ENCODE measurements at regions not wholly inside any gene's neighbourhood (a gene's known extent, or its start where the extent isn't known, plus 50 kb on each side); places are given as distances from the start of the nearest gene placed in this dataset.

DNA sequence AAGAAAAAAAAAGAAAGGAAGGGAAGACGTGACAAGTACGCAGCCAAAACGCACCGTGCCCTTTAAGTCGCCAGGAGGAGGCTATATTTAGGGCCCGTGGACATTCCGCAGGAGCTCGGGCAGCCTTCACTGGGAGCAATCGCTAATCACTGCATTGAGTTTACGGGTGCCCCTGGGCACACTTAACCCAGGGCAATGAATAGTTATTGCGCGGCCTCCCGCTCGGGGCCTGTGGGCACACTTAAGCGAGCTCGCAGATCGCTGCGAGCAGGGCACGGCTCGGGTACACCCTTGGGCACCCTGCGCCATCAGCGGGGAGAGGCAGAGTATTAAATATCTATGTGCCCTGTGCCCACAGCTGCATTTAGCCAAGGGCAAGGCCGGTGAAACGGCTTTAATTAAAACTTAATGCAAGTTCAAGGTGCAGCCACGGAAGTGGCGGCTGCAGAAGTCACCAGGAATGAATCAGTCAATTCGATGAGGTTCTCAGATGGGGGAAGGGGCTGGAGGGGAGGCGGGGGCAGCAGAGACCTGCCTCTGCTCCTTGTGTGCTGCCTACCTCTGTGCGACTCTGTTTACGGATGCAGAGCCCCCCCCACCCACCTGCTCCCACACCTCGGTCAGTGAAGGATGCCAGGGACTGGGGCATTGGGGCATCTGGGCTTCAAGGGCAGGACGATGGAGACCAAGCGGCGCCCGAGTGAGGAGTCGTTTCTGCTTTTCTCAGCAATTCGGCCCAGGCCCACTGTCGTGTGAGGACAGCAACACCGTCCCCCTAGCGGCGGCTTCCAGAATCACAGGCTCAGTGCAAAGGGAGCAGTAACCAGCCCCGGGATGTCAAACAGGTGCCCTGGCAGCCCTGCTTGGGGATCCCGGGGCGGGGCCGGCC is 51.8 kb upstream of the TARDBP start:
- H2AFZ ChIP-seq (ENCODE audit: low read depth): no peak overlapping the region
- no peak overlapping the region for H3K4me3 ChIP-seq (IDR thresholded peaks at IDR 0.05; ENCODE audit: insufficient read depth, low read depth, low read length)
- TF ChIP-seq, protein P1, sequence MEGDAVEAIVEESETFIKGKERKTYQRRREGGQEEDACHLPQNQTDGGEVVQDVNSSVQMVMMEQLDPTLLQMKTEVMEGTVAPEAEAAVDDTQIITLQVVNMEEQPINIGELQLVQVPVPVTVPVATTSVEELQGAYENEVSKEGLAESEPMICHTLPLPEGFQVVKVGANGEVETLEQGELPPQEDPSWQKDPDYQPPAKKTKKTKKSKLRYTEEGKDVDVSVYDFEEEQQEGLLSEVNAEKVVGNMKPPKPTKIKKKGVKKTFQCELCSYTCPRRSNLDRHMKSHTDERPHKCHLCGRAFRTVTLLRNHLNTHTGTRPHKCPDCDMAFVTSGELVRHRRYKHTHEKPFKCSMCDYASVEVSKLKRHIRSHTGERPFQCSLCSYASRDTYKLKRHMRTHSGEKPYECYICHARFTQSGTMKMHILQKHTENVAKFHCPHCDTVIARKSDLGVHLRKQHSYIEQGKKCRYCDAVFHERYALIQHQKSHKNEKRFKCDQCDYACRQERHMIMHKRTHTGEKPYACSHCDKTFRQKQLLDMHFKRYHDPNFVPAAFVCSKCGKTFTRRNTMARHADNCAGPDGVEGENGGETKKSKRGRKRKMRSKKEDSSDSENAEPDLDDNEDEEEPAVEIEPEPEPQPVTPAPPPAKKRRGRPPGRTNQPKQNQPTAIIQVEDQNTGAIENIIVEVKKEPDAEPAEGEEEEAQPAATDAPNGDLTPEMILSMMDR (conservative IDR thresholded peaks at IDR 0.05; ENCODE audit: low read depth, low read length): peak; percentile 93
- no peaks in the 10 kb centered on the region for H4K20me1 ChIP-seq (ENCODE audit: insufficient read depth)
- H3K27ac ChIP-seq: no peak overlapping the region
- no peak overlapping the region; the same call in 1 of the 2 replicates for H3K4me2 ChIP-seq
- H3K4me1 ChIP-seq (ENCODE audit: low read depth, poor library complexity, severe bottlenecking): peaks cover 15% of the 10 kb centered on the region
- H3K9ac ChIP-seq: no peak overlapping the region
- H3K27me3 ChIP-seq (ENCODE audit: insufficient read depth, low read depth): peaks cover 86% of the 10 kb centered on the region
- H3K79me2 ChIP-seq (ENCODE audit: insufficient read depth, low read depth): no peaks in the 10 kb centered on the region
- no peaks in the 10 kb centered on the region for H3K36me3 ChIP-seq (ENCODE audit: insufficient read depth)

DNA sequence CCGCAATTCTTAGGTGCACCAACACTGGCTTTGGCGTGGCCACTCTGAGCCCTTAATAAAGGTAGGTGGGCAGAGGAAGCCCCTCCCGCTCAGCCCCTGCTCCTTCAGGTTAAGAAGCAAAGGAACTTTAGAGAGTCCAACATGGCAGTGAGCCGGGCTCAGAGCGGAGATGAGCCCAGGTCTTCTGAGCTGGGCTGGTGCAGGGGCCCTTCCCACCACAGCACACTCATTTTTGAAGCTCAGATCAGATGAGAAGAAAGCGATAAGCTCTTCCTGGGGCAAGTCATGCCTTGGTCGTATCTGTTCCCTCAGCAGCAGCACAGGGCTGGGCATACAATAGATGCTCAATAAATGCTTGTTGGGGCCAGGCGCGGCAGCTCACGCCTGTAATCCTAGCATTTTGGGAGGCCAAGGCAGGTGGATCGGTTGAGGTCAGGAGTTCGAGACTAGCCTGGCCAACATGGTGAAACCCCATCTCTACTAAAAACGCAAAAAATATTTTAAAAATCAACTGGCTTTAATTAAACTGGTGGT is 51.1 kb upstream of the TARDBP start:
- Histone ChIP-seq H3K4me2 (no peak overlapping the region; the same call in 1 of the 2 replicates), H3K79me2 (ENCODE audit: insufficient read depth, low read depth) (no peaks in the 10 kb centered on the region), H3K36me3 (ENCODE audit: insufficient read depth) (no peaks in the 10 kb centered on the region), H2AFZ (ENCODE audit: low read depth) (no peak overlapping the region), H3K4me1 (ENCODE audit: low read depth, poor library complexity, severe bottlenecking) (peaks cover 15% of the 10 kb centered on the region), H3K27me3 (ENCODE audit: insufficient read depth, low read depth) (peaks cover 86% of the 10 kb centered on the region), H4K20me1 (ENCODE audit: insufficient read depth) (no peaks in the 10 kb centered on the region), H3K4me3 (IDR thresholded peaks at IDR 0.05; ENCODE audit: insufficient read depth, low read depth, low read length) (no peak overlapping the region), H3K27ac (no peak overlapping the region), H3K9ac (no peak overlapping the region)
- TF ChIP-seq, protein P1 (conservative IDR thresholded peaks at IDR 0.05; ENCODE audit: low read depth, low read length): peak; percentile 51

DNA sequence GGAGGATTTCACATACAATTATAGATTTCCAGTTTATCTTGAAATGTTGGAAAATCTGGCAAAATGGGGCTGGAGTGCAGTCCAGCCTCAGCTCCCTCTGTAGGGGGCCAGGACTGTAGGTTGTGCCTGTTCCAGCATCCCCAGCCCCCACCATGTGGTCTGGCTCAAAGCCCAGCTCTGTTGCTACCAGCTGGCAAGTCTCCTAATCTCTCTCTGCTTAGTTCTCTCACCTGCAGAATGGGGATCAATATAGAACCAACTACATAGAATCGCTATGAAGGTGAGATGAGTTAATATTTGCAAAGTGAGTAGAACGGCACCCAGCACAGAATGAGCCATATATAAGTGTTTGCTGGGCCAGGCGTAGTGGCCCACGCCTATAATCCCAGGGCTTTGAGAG is 50.0 kb upstream of the TARDBP start:
- TF ChIP-seq, protein P1 (conservative IDR thresholded peaks at IDR 0.05; ENCODE audit: low read depth, low read length): no peak
- H3K4me2 ChIP-seq: no peak overlapping the region; the same call in 1 of the 2 replicates
- H4K20me1 ChIP-seq (ENCODE audit: insufficient read depth): no peaks in the 10 kb centered on the region
- H3K36me3 ChIP-seq (ENCODE audit: insufficient read depth): no peaks in the 10 kb centered on the region
- no peak overlapping the region for H3K27ac ChIP-seq
- peaks cover 88% of the 10 kb centered on the region for H3K27me3 ChIP-seq (ENCODE audit: insufficient read depth, low read depth)
- no peaks in the 10 kb centered on the region for H3K79me2 ChIP-seq (ENCODE audit: insufficient read depth, low read depth)
- H3K4me3 ChIP-seq (IDR thresholded peaks at IDR 0.05; ENCODE audit: insufficient read depth, low read depth, low read length): no peak overlapping the region
- H3K4me1 ChIP-seq (ENCODE audit: low read depth, poor library complexity, severe bottlenecking): peaks cover 17% of the 10 kb centered on the region
- no peak overlapping the region for H3K9ac ChIP-seq
- no peak overlapping the region for H2AFZ ChIP-seq (ENCODE audit: low read depth)

All from KMS-11 (cell line).